Gastrocnemius medialis (tissue), 4 donors: ENCODE measurements at regions not wholly inside any gene's neighbourhood (a gene's known extent, or its start where the extent isn't known, plus 50 kb on each side); places are given as distances from the start of the nearest gene placed in this dataset.

Experiments
- ATAC-seq, 2 donors: fragments of 150-250 bp; one replicate each; pipeline ENCODE4 v1.9.1; 2016
- DNase-seq, 2 donors: peaks; one replicate each; pipeline ENCODE4 v3.0.0-alpha.2; 2019
- H3K27ac ChIP-seq, 4 donors: fragments of 200-600 bp; sonication (generic); 1 replicate in 1 of 4; 2 replicates in 3 of 4; pipeline ENCODE4 v1.5.1; 2016 to 2018; ENCODE audit warnings: mild to moderate bottlenecking in 2 of 4, moderate library complexity in 1 of 4
- H3K27me3 ChIP-seq, 3 donors: fragments of 200-600 bp; sonication (generic) in 2 of 3; 1 replicate in 1 of 3; 2 replicates in 2 of 3; pipeline versions ENCODE4 v1.5.1 to v1.6.0; 2016 to 2019; ENCODE audit warnings: mild to moderate bottlenecking in 1 of 3, moderate library complexity in 1 of 3
- H3K36me3 ChIP-seq, 2 donors: fragments of 200-600 bp; sonication (generic) in 1 of 2; one replicate each; pipeline ENCODE4 v1.5.1; 2017 to 2018
- H3K4me1 ChIP-seq, 2 donors: fragments of 200-600 bp; sonication (generic) in 1 of 2; one replicate each; pipeline ENCODE4 v1.5.1; 2016 to 2017; ENCODE audit warnings: mild to moderate bottlenecking in 2 of 2
- H3K4me3 ChIP-seq, 4 donors: fragments of 200-600 bp; sonication (generic) in 3 of 4; 1 replicate in 1 of 4; 2 replicates in 3 of 4; pipeline ENCODE4 v1.5.1; 2016 to 2019; ENCODE audit warnings: mild to moderate bottlenecking in 2 of 4
- H3K9me3 ChIP-seq, 3 donors: fragments of 200-600 bp; sonication (generic) in 2 of 3; 1 replicate in 1 of 3; 2 replicates in 2 of 3; pipeline ENCODE4 v1.5.1; 2016 to 2019
- POLR2A ChIP-seq, 2 donors: fragments of 450-650 bp; IDR thresholded peaks; one replicate each; pipeline ENCODE4 v1.6.1; 2017; ENCODE audit warnings: antibody characterized with exemption in 2 of 2, mild to moderate bottlenecking in 2 of 2, moderate library complexity in 2 of 2
- in situ Hi-C, 4 donors: fragments of 200-750 bp; cut with MboI; loops; one replicate each; pipeline versions ENCODE4 v1.15.0 to v1.8.0; 2017; ENCODE audit warnings: low sequenced_read_pairs in 4 of 4
- intact Hi-C: fragments of 100-400 bp; cut with DNase I; formaldehyde crosslinking; loops from one replicate; pipeline ENCODE4 v1.15.1; 2023; ENCODE audit warnings: low total_unique reads
- TF ChIP-seq, protein P1 (sequence below), 5 experiments: fragments of 450-650 bp in 3 of 5; fragments of 200-600 bp in 2 of 5; sonication (generic) in 2 of 5; IDR thresholded peaks in 4 of 5; conservative IDR thresholded peaks in 1 of 5; 1 replicate in 4 of 5; 2 replicates in 1 of 5; pipeline ENCODE4 v1.5.1; 2016 to 2019; ENCODE audit warnings: antibody characterized with exemption in 5 of 5, mild to moderate bottlenecking in 3 of 5, moderate library complexity in 3 of 5

DNA sequence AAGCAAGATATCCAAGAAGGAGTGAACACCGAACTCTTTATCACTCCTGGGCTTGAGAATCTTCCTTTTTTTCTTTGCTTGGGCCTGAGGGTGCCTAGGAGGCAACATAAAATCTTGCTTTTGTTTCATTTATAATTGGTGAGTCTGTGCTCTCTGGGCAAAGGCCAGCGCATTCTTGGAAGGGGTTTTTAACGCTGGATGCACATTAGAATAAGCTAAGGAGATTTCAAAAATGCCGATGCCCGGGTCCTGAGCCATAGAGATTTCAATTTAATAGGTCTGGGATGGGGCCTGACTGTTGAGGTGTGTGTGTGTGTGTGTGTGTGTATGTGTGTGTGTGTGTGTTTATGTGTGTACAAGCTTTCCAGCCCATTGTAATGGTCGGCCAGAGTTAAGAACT is 62.0 kb upstream of the SORCS3 start:
- Histone ChIP-seq H3K27ac (no peak overlapping the region), H3K9me3 (no peaks in the 10 kb centered on the region), H3K27me3 (peaks cover 0 to 9% (median 0%) of the 10 kb centered on the region in 3 donors), H3K4me1 (no peaks in the 10 kb centered on the region), H3K4me3 (no peak overlapping the region), H3K36me3 (no peaks in the 10 kb centered on the region)
- ATAC-seq (no peak), DNase-seq (no peak)
- in situ Hi-C loops (no loop called here), intact Hi-C loops (no loop called here)
- TF ChIP-seq POLR2A (IDR thresholded peaks at IDR 0.05): no peak
- TF ChIP-seq, protein P1, sequence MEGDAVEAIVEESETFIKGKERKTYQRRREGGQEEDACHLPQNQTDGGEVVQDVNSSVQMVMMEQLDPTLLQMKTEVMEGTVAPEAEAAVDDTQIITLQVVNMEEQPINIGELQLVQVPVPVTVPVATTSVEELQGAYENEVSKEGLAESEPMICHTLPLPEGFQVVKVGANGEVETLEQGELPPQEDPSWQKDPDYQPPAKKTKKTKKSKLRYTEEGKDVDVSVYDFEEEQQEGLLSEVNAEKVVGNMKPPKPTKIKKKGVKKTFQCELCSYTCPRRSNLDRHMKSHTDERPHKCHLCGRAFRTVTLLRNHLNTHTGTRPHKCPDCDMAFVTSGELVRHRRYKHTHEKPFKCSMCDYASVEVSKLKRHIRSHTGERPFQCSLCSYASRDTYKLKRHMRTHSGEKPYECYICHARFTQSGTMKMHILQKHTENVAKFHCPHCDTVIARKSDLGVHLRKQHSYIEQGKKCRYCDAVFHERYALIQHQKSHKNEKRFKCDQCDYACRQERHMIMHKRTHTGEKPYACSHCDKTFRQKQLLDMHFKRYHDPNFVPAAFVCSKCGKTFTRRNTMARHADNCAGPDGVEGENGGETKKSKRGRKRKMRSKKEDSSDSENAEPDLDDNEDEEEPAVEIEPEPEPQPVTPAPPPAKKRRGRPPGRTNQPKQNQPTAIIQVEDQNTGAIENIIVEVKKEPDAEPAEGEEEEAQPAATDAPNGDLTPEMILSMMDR (IDR thresholded peaks at IDR 0.05 in 4 of 5, conservative IDR thresholded peaks at IDR 0.05 in 1 of 5): no peak

DNA sequence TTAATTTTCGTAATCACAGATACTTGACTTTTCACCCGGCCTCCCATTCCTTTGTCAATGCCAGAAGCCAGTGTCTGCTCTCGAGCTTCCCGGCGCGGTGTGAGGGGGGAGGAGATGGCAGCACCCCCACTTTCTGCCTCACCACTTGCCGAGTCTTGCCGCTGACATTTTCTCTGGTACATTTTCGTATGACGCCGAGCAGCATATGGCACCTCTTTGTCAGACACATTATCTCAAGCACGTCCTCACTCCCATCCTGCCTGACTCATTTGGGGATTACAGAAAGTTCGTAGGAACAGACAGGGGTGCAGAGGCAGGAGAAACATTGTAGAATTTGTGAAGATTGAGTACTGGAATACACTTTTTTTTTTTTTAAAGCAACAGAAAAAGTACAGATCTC is 60.8 kb upstream of the SORCS3 start:
- Histone ChIP-seq H3K4me3 (no peak overlapping the region), H3K4me1 (no peaks in the 10 kb centered on the region), H3K36me3 (no peaks in the 10 kb centered on the region), H3K27me3 (peaks cover 0 to 9% (median 0%) of the 10 kb centered on the region in 3 donors), H3K9me3 (no peaks in the 10 kb centered on the region), H3K27ac (no peak overlapping the region)
- TF ChIP-seq, protein P1 (IDR thresholded peaks at IDR 0.05 in 4 of 5, conservative IDR thresholded peaks at IDR 0.05 in 1 of 5): no peak
- no peak for DNase-seq
- ATAC-seq: no peak
- intact Hi-C loops: no loop called here
- in situ Hi-C loops: no loop called here

DNA sequence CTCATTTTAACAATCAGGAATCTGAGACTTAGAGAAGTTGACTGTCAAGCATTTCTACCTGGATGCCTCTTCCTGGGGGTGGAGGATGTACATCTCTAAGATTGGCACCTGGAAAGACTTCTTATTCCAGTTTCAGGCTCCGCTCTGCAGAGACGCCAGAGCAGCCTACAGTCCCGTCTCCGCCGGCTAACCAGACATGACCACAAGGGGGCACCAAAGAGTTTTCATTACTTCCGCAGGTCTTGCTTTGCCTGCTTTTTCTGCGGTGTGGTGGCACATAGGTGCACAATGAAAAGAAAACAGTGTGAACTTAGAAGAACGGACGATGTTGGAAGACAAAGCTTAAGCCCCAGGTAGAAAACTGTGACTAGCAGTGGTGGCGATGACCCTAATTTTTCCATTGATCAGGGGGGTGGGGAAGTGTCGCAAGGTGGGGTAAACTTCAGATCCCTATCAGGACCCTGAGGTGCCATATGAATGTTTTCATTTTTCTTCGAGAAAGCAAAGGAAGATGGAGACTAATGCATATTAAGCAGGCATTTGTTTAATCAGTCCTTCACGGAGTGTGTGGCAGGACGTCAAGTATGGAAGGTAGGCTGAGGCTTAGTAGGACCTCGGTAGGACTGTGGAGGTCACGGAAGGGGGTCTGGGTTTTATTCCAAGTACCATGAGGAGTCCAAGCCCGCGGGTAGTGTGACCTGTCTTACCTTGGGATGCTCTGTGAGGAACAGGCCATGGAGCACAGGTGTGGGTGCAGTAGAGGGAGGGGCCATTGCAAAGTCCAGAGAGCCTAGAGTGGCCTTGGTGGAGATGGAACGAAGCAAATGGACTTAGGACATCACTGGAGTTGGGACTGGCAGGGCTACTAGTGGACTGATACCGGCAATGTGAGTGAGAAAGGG is 60.1 kb upstream of the SORCS3 start:
- TF ChIP-seq, protein P1 (IDR thresholded peaks at IDR 0.05 in 4 of 5, conservative IDR thresholded peaks at IDR 0.05 in 1 of 5): peak in 4 of 5 experiments; percentile 24 to 80 (median 64)
- no peak for TF ChIP-seq POLR2A (IDR thresholded peaks at IDR 0.05)
- DNase-seq (peak; percentile 6 to 28), ATAC-seq (peak in 1 of 2 donors; percentile 46)
- Histone ChIP-seq H3K4me1 (no peaks in the 10 kb centered on the region), H3K27me3 (peaks cover 0 to 9% (median 0%) of the 10 kb centered on the region in 3 donors), H3K27ac (no peak overlapping the region), H3K9me3 (no peaks in the 10 kb centered on the region), H3K4me3 (no peak overlapping the region), H3K36me3 (no peaks in the 10 kb centered on the region)
- intact Hi-C loops: no loop called here
- in situ Hi-C loops: no loop called here

DNA sequence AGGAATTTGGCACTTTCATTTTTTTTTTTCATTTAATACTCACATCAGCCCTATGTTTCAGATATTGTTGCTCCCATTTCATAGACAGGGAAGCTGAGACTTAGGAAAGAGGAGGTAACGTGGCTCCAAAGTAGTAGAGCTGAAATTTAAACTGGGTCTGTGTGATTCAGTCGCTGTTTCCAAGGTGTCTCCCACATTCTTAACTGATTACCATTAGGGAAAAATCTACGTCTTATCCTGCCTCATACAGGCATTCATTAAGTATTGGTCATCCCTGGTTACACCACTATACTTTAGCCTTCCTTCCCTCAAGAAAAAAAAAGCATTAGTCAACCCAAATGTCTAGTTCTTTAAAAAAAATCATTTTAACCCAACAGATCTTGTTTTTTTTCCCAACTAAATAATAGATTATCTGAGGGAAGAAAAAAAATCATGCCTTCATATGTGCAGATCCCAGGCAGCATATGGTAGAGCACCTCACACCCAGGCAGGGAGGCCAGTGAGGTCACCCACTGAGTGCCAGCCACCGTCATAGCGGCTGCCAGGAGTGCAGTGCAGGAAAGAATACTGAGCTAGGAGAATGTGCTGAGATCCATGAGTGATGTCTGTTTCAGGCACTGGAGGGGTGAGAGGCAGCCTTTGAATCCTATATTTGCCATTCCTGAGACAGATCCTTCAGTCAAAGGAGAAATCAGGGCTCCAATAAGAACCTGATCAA is 59.0 kb upstream of the SORCS3 start:
- no peaks in the 10 kb centered on the region for H3K9me3 ChIP-seq
- no peak for DNase-seq
- H3K27me3 ChIP-seq: peaks cover 0 to 9% (median 0%) of the 10 kb centered on the region in 3 donors
- TF ChIP-seq, protein P1 (IDR thresholded peaks at IDR 0.05 in 4 of 5, conservative IDR thresholded peaks at IDR 0.05 in 1 of 5): no peak
- TF ChIP-seq POLR2A (IDR thresholded peaks at IDR 0.05): no peak
- no peaks in the 10 kb centered on the region for H3K36me3 ChIP-seq
- in situ Hi-C loops: no loop called here
- no peak overlapping the region for H3K4me3 ChIP-seq
- intact Hi-C loops: no loop called here
- no peak for ATAC-seq
- H3K4me1 ChIP-seq: no peaks in the 10 kb centered on the region
- no peak overlapping the region for H3K27ac ChIP-seq
